ENCODE measurements at regions not wholly inside any gene's neighbourhood (a gene's known extent, or its start where the extent isn't known, plus 50 kb on each side); places are given as distances from the start of the nearest gene placed in this dataset.
"Not testable (repeated sequence)": the region's sequence is repeated elsewhere in the genome, so short reads cannot be mapped to it uniquely, and the experiment has no call there.

GRCh38 chr5:56665117-56665516 lies 150.2 kb upstream of the MAP3K1 start:
- intact Hi-C loops (cut with micrococcal nuclease): not testable (repeated sequence)

GRCh38 chr5:56664025-56664424 lies 151.3 kb upstream of the MAP3K1 start:
- intact Hi-C loops (cut with micrococcal nuclease): no loop called here

- intact Hi-C loops (cut with micrococcal nuclease): no loop called here
Measured at GRCh38 chr5:56663523-56663922, 151.8 kb upstream of the MAP3K1 start.

GRCh38 chr5:56662893-56663292 lies 152.5 kb upstream of the MAP3K1 start:
- intact Hi-C loops (cut with micrococcal nuclease): no loop called here

GRCh38 chr5:56659971-56660370 lies 155.4 kb upstream of the MAP3K1 start:
- intact Hi-C loops (cut with micrococcal nuclease): no loop called here

- intact Hi-C loops (cut with micrococcal nuclease): no loop called here
Measured at GRCh38 chr5:56658972-56659371, 156.4 kb upstream of the MAP3K1 start.

GRCh38 chr5:56656846-56657726 lies 158.3 kb upstream of the MAP3K1 start:
- intact Hi-C loops (cut with micrococcal nuclease): no loop called here

- intact Hi-C loops (cut with micrococcal nuclease): no loop called here
Measured at GRCh38 chr5:56651893-56652292, 163.5 kb upstream of the MAP3K1 start.

- intact Hi-C loops (cut with micrococcal nuclease): no loop called here
Measured at GRCh38 chr5:56650386-56650785, 165.0 kb upstream of the MAP3K1 start.

GRCh38 chr5:56649569-56649968 lies 165.8 kb upstream of the MAP3K1 start:
- intact Hi-C loops (cut with micrococcal nuclease): no loop called here

GRCh38 chr5:56648460-56649034 lies 166.8 kb upstream of the MAP3K1 start:
- intact Hi-C loops (cut with micrococcal nuclease): no loop called here

GRCh38 chr5:56647099-56647850 lies 168.1 kb upstream of the MAP3K1 start:
- intact Hi-C loops (cut with micrococcal nuclease): no loop called here

GRCh38 chr5:56641635-56642260 lies 173.6 kb upstream of the MAP3K1 start:
- intact Hi-C loops (cut with micrococcal nuclease): no loop called here

- intact Hi-C loops (cut with micrococcal nuclease): no loop called here
Measured at GRCh38 chr5:56640763-56641406, 174.5 kb upstream of the MAP3K1 start.

- intact Hi-C loops (cut with micrococcal nuclease): no loop called here
Measured at GRCh38 chr5:56639476-56639875, 175.9 kb upstream of the MAP3K1 start.

- intact Hi-C loops (cut with micrococcal nuclease): no loop called here
Measured at GRCh38 chr5:56638768-56639238, 176.5 kb upstream of the MAP3K1 start.

- intact Hi-C loops (cut with micrococcal nuclease): no loop called here
Measured at GRCh38 chr5:56638061-56638621, 177.2 kb upstream of the MAP3K1 start.

- intact Hi-C loops (cut with micrococcal nuclease): no loop called here
Measured at GRCh38 chr5:56637321-56637920, 177.9 kb upstream of the MAP3K1 start.

GRCh38 chr5:56633950-56634349 lies 181.4 kb upstream of the MAP3K1 start:
- intact Hi-C loops (cut with micrococcal nuclease): no loop called here

- intact Hi-C loops (cut with micrococcal nuclease): no loop called here
Measured at GRCh38 chr5:56632939-56633338, 182.4 kb upstream of the MAP3K1 start.
